GM23248 (cell line): ENCODE measurements at regions not wholly inside any gene's neighbourhood (a gene's known extent, or its start where the extent isn't known, plus 50 kb on each side); places are given as distances from the start of the nearest gene placed in this dataset.

Experiments
- EZH2 ChIP-seq: fragments of 200-600 bp; sonication (generic); IDR thresholded peaks from 2 replicates; pipeline ENCODE4 v1.6.1; 2018; ENCODE audit warnings: antibody characterized with exemption, mild to moderate bottlenecking; ENCODE audit not compliant: insufficient read depth, poor library complexity, severe bottlenecking
- EZH2phosphoT487 ChIP-seq: fragments of 200-600 bp; sonication (generic); IDR thresholded peaks from 2 replicates; pipeline ENCODE4 v1.6.1; 2018; ENCODE audit warnings: antibody characterized with exemption, moderate library complexity, mild to moderate bottlenecking, low read depth; ENCODE audit not compliant: insufficient read depth

- TF ChIP-seq EZH2phosphoT487 = no peak
- TF ChIP-seq EZH2 = no peak
Measured at GRCh38 chr10:128411643-128412042, 285.4 kb upstream of the MKI67 start.
